ENCODE measurements at regions not wholly inside any gene's neighbourhood (a gene's known extent, or its start where the extent isn't known, plus 50 kb on each side); places are given as distances from the start of the nearest gene placed in this dataset.

- WGBS, 4 donors, result 77 to 82% (median 78%) methylated on average over 3 of the region's 3 CpGs
- ATAC-seq, result no peak
These were observed 1213.8 kb downstream of the TBC1D22A start for GRCh38 chr22:47976219-47976618.

GRCh38 chr22:47967831-47968230, 1205.4 kb downstream of the TBC1D22A start:
- no peak for DNase-seq
- Histone ChIP-seq H3K9me3 (no peaks in the 10 kb centered on the region), H3K4me1 (no peaks in the 10 kb centered on the region), H3K4me3 (no peak overlapping the region), H3K36me3 (no peaks in the 10 kb centered on the region), H3K27me3 (peaks cover 0 to 8% (median 0%) of the 10 kb centered on the region in 9 donors), H3K27ac (no peak overlapping the region)
- ATAC-seq, result no peak
- WGBS, 4 donors, result 56 to 75% (median 67%) methylated on average over 4 of the region's 4 CpGs
- intact Hi-C loops (cut with DNase I), result no loop called here
- no peak for TF ChIP-seq POLR2A (IDR thresholded peaks at IDR 0.05)

More at GRCh38 chr22:47976219-47976618, 1213.8 kb downstream of the TBC1D22A start:
- no peak for DNase-seq
- Histone ChIP-seq H3K4me1 (no peaks in the 10 kb centered on the region), H3K36me3 (no peaks in the 10 kb centered on the region), H3K9me3 (peaks cover 0 to 36% (median 4%) of the 10 kb centered on the region in 12 donors), H3K27ac (no peak overlapping the region), H3K4me3 (no peak overlapping the region), H3K27me3 (peaks cover 0 to 4% (median 0%) of the 10 kb centered on the region in 9 donors)
- intact Hi-C loops (cut with DNase I), result no loop called here
- no peak for TF ChIP-seq POLR2A (IDR thresholded peaks at IDR 0.05)
- TF ChIP-seq CTCF (IDR thresholded peaks at IDR 0.05), result no peak

- no peak for TF ChIP-seq POLR2A (IDR thresholded peaks at IDR 0.05)
- TF ChIP-seq CTCF (IDR thresholded peaks at IDR 0.05), result no peak
- Histone ChIP-seq H3K27ac (no peak overlapping the region), H3K27me3 (peaks cover 0 to 7% (median 0%) of the 10 kb centered on the region in 9 donors), H3K9me3 (no peaks in the 10 kb centered on the region), H3K36me3 (no peaks in the 10 kb centered on the region), H3K4me3 (no peak overlapping the region), H3K4me1 (no peaks in the 10 kb centered on the region)
- intact Hi-C loops (cut with DNase I), result no loop called here
- WGBS, 4 donors, result 84 to 90% (median 88%) methylated on average over 6 of the region's 6 CpGs
- DNase-seq, result no peak
- ATAC-seq, result no peak
These were observed 1203.9 kb downstream of the TBC1D22A start for GRCh38 chr22:47966316-47966715.

DNA sequence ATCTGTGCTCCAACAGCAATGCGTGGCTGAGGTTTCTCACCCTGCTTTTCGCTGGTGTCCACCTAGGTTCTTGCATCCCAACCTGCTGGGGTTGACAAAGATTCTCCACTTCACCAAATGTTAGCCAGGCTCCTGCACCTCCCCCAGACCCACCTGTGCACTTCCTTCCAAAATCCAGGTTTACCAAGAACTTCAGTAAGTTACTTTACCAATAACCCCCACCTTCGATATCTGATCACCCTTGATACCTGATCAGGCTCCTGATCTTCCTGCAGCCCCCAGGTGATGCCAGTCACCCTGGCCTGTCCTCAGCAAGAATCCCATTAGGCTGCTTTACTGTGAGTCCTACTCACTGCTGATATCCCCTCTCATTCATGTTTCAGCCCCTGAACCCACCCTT, 1203.4 kb downstream of the TBC1D22A start:
- TF ChIP-seq CTCF (IDR thresholded peaks at IDR 0.05) (no peak), POLR2A (IDR thresholded peaks at IDR 0.05) (no peak)
- peaks cover 0 to 3% (median 0%) of the 10 kb centered on the region in 9 donors for H3K27me3 ChIP-seq
- intact Hi-C loops (cut with DNase I), result no loop called here
- no peaks in the 10 kb centered on the region for H3K9me3 ChIP-seq
- no peaks in the 10 kb centered on the region for H3K4me1 ChIP-seq
- DNase-seq (no peak), ATAC-seq (no peak)
- no peaks in the 10 kb centered on the region for H3K36me3 ChIP-seq
- WGBS, 4 donors, result 89 to 95% (median 92%) methylated on average over 3 of the region's 3 CpGs
- H3K27ac ChIP-seq, result no peak overlapping the region
- H3K4me3 ChIP-seq, result no peak overlapping the region

DNA sequence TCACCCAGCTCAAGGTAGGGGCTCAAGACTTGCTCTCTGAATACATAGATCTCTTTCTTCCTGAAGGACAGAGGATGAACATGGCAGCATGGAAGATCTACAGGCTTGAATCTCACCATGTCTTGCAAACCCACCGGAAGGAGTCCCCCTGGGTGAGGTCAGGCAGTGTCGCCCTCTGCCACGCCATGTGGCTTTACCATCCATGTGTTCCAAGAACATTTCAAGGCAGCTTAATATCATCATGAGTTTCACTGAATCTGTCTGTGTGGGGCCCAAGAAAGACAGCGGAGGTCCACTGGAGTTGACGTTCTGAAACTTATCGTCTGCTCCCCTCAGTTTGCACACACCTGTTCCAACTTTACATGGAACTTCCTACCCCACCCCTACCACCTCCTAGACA, 1202.6 kb downstream of the TBC1D22A start:
- no peak for TF ChIP-seq CTCF (IDR thresholded peaks at IDR 0.05)
- TF ChIP-seq POLR2A (IDR thresholded peaks at IDR 0.05), result no peak
- no peak for DNase-seq
- 90 to 96% (median 91%) methylated on average over 6 of the region's 6 CpGs for WGBS, 4 donors
- intact Hi-C loops (cut with DNase I), result no loop called here
- ATAC-seq, result no peak
- Histone ChIP-seq H3K27ac (no peak overlapping the region), H3K4me1 (no peaks in the 10 kb centered on the region), H3K27me3 (peaks cover 0 to 3% (median 0%) of the 10 kb centered on the region in 9 donors), H3K4me3 (no peak overlapping the region), H3K36me3 (no peaks in the 10 kb centered on the region), H3K9me3 (no peaks in the 10 kb centered on the region)

Measured in heart left ventricle (tissue), 16 donors.